ENCODE measurements at regions not wholly inside any gene's neighbourhood (a gene's known extent, or its start where the extent isn't known, plus 50 kb on each side); places are given as distances from the start of the nearest gene placed in this dataset.
"Not testable (repeated sequence)": the region's sequence is repeated elsewhere in the genome, so short reads cannot be mapped to it uniquely, and the experiment has no call there.

GRCh38 chr13:61965756-61966155 lies 550.1 kb upstream of the PCDH20 start:
- ChIA-PET CTCF (no interaction called here), POLR2A (no interaction called here)

GRCh38 chr13:61960981-61961380 lies 545.3 kb upstream of the PCDH20 start:
- ChIA-PET CTCF (no interaction called here), POLR2A (no interaction called here)

- CTCF ChIA-PET = no interaction called here
- POLR2A ChIA-PET = no interaction called here
Observed at GRCh38 chr13:61954092-61954491, 538.4 kb upstream of the PCDH20 start.

- POLR2A ChIA-PET = no interaction called here
- CTCF ChIA-PET = no interaction called here
Observed at GRCh38 chr13:61950828-61951227, 535.2 kb upstream of the PCDH20 start.

GRCh38 chr13:61944329-61944929 lies 528.8 kb upstream of the PCDH20 start:
- POLR2A ChIA-PET = no interaction called here
- CTCF ChIA-PET = no interaction called here

GRCh38 chr13:61935710-61936109 lies 520.1 kb upstream of the PCDH20 start:
- POLR2A ChIA-PET = no interaction called here
- CTCF ChIA-PET = no interaction called here

GRCh38 chr13:61927648-61928047 lies 512.0 kb upstream of the PCDH20 start:
- CTCF ChIA-PET = no interaction called here
- POLR2A ChIA-PET = no interaction called here

GRCh38 chr13:61918841-61919240 lies 503.2 kb upstream of the PCDH20 start:
- CTCF ChIA-PET = no interaction called here

GRCh38 chr13:61916483-61916882 lies 500.8 kb upstream of the PCDH20 start:
- ChIA-PET CTCF (no interaction called here), POLR2A (no interaction called here)

More at GRCh38 chr13:61918841-61919240, 503.2 kb upstream of the PCDH20 start:
- POLR2A ChIA-PET = no interaction called here

GRCh38 chr13:61913183-61913582 lies 497.5 kb upstream of the PCDH20 start:
- ChIA-PET CTCF (no interaction called here), POLR2A (no interaction called here)

- POLR2A ChIA-PET = no interaction called here
- CTCF ChIA-PET = no interaction called here
Observed at GRCh38 chr13:61908906-61909615, 493.4 kb upstream of the PCDH20 start.

- POLR2A ChIA-PET = no interaction called here
- CTCF ChIA-PET = no interaction called here
Observed at GRCh38 chr13:61905054-61905453, 489.4 kb upstream of the PCDH20 start.

GRCh38 chr13:61901946-61902541 lies 486.4 kb upstream of the PCDH20 start:
- ChIA-PET CTCF (no interaction called here), POLR2A (no interaction called here)

GRCh38 chr13:61900033-61900432 lies 484.4 kb upstream of the PCDH20 start:
- ChIA-PET CTCF (no interaction called here), POLR2A (no interaction called here)

GRCh38 chr13:61898207-61898606 lies 482.6 kb upstream of the PCDH20 start:
- ChIA-PET POLR2A (no interaction called here), CTCF (no interaction called here)

- CTCF ChIA-PET = no interaction called here
- POLR2A ChIA-PET = no interaction called here
Observed at GRCh38 chr13:61891401-61891800, 475.8 kb upstream of the PCDH20 start.

- ChIA-PET CTCF (interaction anchor here (0.5 kb wide), 1 partner anchor 155 kb away, joined by 4 read pairs; no protein-coding TSS in a partner anchor), POLR2A (no interaction called here)
Observed at GRCh38 chr13:61884830-61885229, 469.2 kb upstream of the PCDH20 start.

- POLR2A ChIA-PET = no interaction called here
- CTCF ChIA-PET = no interaction called here
Observed at GRCh38 chr13:61880578-61881283, 465.1 kb upstream of the PCDH20 start.

GRCh38 chr13:61878565-61878964 lies 462.9 kb upstream of the PCDH20 start:
- CTCF ChIA-PET, POLR2A ChIA-PET: not testable (repeated sequence)

GRCh38 chr13:61874970-61875579 lies 459.4 kb upstream of the PCDH20 start:
- POLR2A ChIA-PET = no interaction called here
- CTCF ChIA-PET = no interaction called here

GRCh38 chr13:61873717-61874116 lies 458.1 kb upstream of the PCDH20 start:
- ChIA-PET CTCF (no interaction called here), POLR2A (no interaction called here)

Data from activated CD8-positive, alpha-beta memory T cell treated with anti-CD3 and anti-CD28 coated beads for 36 hours (primary cell).